GM06990 (cell line): ENCODE measurements at regions not wholly inside any gene's neighbourhood (a gene's known extent, or its start where the extent isn't known, plus 50 kb on each side); places are given as distances from the start of the nearest gene placed in this dataset.

Experiments used
- DNase-seq: peaks from one replicate; pipeline ENCODE4 v3.0.0-alpha.2; 2011; ENCODE audit not compliant: insufficient read length; ENCODE audit errors: extremely low read depth
- H3K27me3 ChIP-seq: replicated peaks from 2 replicates; pipeline ENCODE4 v1.6.0; 2011; ENCODE audit warnings: low read length; ENCODE audit not compliant: control insufficient read depth, insufficient read depth
- H3K36me3 ChIP-seq: 2 replicates; pipeline ENCODE4 v1.5.1; 2011; ENCODE audit warnings: low read length; ENCODE audit not compliant: control insufficient read depth, insufficient read depth
- H3K4me3 ChIP-seq: replicated peaks from 2 replicates; pipeline ENCODE4 v1.5.1; 2011; ENCODE audit warnings: low read depth, mild to moderate bottlenecking, control low read depth, low read length
- TF ChIP-seq, protein P1 (sequence below): IDR thresholded peaks from 2 replicates; pipeline ENCODE4 v1.5.1; 2011; ENCODE audit warnings: low read length, control low read depth, mild to moderate bottlenecking, inconsistent platforms; ENCODE audit not compliant: insufficient read depth, poor library complexity, severe bottlenecking

DNA sequence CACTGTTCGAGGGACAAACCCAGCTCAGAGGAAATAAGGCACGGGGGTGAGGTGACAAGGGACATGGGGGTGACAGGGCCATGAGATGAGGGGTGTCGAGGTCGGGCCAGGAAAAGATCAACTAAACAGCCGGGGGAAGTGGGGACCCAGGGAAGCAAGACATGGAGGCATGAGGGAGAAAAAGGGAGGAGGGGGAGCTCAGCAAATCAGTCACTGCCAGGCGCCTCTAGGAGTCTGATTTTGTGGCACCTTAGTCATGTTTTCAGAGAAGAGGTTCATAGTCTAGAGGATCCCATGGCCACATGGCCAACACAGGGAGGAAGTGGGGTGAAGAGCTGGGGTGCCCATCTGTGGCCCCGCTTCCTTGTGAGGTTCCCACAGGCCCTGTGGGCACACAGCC is 814.5 kb downstream of the KCNJ18 start:
- no peaks in the 10 kb centered on the region for H3K36me3 ChIP-seq
- DNase-seq = no peak
- H3K4me3 ChIP-seq = no peak overlapping the region
- no peaks in the 10 kb centered on the region for H3K27me3 ChIP-seq
- TF ChIP-seq, protein P1, sequence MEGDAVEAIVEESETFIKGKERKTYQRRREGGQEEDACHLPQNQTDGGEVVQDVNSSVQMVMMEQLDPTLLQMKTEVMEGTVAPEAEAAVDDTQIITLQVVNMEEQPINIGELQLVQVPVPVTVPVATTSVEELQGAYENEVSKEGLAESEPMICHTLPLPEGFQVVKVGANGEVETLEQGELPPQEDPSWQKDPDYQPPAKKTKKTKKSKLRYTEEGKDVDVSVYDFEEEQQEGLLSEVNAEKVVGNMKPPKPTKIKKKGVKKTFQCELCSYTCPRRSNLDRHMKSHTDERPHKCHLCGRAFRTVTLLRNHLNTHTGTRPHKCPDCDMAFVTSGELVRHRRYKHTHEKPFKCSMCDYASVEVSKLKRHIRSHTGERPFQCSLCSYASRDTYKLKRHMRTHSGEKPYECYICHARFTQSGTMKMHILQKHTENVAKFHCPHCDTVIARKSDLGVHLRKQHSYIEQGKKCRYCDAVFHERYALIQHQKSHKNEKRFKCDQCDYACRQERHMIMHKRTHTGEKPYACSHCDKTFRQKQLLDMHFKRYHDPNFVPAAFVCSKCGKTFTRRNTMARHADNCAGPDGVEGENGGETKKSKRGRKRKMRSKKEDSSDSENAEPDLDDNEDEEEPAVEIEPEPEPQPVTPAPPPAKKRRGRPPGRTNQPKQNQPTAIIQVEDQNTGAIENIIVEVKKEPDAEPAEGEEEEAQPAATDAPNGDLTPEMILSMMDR = no peak

DNA sequence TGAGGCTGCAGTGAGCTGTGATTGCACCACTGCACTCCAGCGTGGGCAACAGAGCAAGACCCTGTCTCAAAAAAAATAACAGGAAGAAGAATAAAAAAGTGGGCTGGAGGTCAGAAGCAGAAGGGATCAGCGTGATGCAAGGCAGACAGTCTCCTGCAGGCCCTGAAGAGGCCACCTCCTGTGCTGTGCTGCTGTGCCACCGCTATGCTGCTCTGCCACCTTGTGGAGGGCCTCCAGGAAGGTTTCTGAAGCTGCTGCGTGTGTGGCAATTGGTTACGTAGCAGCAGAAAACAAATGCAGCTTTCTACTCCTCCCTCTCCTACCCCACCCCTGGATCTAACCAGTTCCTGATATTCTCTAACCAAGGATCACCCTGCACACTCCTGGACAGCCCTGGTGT is 815.5 kb downstream of the KCNJ18 start:
- DNase-seq = no peak
- H3K36me3 ChIP-seq = no peaks in the 10 kb centered on the region
- H3K4me3 ChIP-seq = no peak overlapping the region
- TF ChIP-seq, protein P1 = no peak
- H3K27me3 ChIP-seq = no peaks in the 10 kb centered on the region

DNA sequence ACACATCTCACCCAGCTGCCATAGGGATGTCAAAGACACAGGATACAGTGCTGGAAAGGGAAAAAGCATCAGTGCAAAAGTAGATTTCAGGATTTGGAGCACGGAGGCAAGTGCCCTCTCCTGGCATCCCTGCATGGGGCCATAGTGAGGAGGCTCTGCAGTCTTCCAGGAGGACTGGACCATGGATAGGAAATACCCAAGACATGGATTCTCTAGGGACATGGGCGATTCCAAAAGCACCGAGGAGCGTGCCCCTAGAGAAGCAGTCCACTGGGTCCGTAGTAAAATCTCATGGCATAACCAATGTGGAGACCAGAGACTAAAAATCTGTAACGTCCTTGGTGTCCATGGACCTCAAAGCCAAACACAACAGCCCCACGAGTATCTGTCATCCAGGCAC is 818.2 kb downstream of the KCNJ18 start:
- H3K36me3 ChIP-seq = no peaks in the 10 kb centered on the region
- no peaks in the 10 kb centered on the region for H3K27me3 ChIP-seq
- TF ChIP-seq, protein P1 = no peak
- no peak for DNase-seq
- H3K4me3 ChIP-seq = no peak overlapping the region

DNA sequence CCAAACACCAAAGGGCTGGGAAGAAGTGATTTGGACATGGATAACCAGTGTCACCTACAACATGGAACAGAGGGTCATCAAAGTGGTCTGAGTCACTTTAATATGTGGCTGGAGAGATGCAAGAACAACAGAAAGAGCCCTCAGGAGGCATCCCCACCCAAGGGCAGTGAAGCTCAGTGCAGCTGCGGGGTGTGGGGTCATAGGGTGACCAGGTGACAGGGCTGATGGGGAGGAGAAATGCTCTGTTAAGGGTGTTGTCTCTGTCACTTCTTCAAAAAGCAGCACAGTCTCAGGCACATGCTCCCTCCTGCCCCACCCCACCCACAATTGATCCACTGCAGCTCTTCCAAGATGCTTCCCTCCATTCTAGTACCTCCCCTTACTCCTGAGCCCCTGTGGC is 819.1 kb downstream of the KCNJ18 start:
- no peaks in the 10 kb centered on the region for H3K27me3 ChIP-seq
- H3K4me3 ChIP-seq = no peak overlapping the region
- no peak for DNase-seq
- TF ChIP-seq, protein P1 = no peak
- no peaks in the 10 kb centered on the region for H3K36me3 ChIP-seq

DNA sequence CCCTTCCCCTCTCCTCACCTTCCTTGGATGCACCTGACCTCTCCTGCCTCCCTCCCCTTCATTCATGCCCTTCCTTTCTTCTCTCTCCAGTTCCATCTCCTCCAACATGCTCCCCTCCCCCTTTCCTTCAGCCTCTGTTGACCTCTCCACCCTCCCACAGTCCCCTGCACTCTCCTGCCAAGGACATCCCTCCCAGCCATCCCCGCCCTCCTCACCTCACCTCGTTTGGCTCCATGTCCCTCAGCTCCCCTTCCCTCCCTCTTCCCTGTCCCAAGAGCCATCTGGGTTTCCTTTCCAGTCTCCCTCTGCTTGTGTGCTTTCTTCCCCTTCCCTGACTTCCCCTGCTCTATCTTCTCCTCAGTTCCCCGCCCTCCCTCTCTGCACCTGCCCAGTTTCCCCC is 819.7 kb downstream of the KCNJ18 start:
- no peak overlapping the region for H3K4me3 ChIP-seq
- TF ChIP-seq, protein P1 = no peak
- DNase-seq = no peak
- no peaks in the 10 kb centered on the region for H3K36me3 ChIP-seq
- H3K27me3 ChIP-seq = no peaks in the 10 kb centered on the region

DNA sequence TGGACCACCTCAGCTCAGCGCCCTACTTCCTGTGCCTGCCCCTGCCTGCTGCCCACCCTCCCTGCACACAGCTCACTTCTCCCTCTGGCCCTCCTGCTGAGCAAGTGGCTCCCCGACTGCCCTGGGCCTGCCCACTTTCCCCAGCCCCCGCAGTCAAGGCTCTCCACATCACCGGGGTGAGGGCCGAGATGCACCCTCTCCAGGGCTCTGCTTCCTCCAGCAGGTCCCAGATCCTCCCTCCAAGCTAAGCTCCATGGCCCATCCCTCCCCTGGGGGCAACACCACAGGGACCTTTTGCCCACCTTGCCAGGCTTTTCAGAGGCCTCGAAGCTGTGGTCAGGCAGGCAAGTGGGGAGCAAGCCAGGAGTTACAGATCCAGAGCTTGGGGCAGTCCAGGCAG is 820.2 kb downstream of the KCNJ18 start:
- Histone ChIP-seq H3K4me3 (no peak overlapping the region), H3K36me3 (no peaks in the 10 kb centered on the region), H3K27me3 (no peaks in the 10 kb centered on the region)
- TF ChIP-seq, protein P1 = no peak
- no peak for DNase-seq
